ENCODE measurements at regions not wholly inside any gene's neighbourhood (a gene's known extent, or its start where the extent isn't known, plus 50 kb on each side); places are given as distances from the start of the nearest gene placed in this dataset.
"Not testable (repeated sequence)": the region's sequence is repeated elsewhere in the genome, so short reads cannot be mapped to it uniquely, and the experiment has no call there.

GRCh38 chr15:32342772-32343199 lies 60.3 kb downstream of the GOLGA8K start:
- DNase-seq = peak; percentile 39

GRCh38 chr15:32342268-32342667 lies 60.8 kb downstream of the GOLGA8K start:
- DNase-seq = peak; percentile 4

DNA sequence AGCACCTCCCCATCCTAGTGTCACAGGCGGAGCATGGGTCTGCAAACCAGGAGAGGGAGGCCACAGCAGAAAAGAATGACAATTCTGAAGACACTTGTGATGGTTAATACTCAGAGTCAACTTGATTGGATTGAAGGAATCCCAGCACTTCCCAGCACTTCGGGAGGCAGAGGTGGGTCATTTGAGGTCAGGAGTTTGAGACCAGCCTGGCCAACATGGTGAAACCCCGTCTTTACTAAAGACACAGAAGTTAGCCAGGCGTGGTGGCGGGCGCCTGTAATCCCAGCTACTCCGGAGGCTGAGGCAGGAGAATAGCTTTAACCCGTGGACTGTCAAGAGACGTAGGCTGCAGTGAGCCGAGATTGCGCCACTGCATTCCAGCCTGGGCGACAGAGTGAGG lies 61.6 kb downstream of the GOLGA8K start:
- DNase-seq = not testable (repeated sequence)

DNA sequence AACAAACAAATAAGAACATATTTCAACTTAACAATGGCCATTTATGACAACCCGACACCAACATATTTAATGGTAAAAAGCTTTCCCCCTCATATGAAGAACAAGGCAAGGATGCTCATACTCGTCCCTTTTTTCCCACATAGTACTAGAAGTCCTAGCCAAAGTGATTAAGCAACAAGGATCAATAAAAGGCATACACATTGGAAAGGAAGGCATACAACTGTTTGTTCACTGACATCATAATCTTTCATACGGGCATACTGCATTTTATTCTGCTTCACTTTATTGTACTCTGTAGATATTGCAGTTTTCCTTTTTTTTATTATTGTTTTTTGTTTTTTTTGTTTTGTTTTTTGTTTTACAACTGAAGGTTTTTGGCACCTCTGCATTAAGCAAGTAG lies 66.3 kb downstream of the GOLGA8K start:
- DNase-seq = not testable (repeated sequence)

- peak; percentile 1 for DNase-seq
Observed at GRCh38 chr15:32323353-32323752, 79.7 kb downstream of the GOLGA8K start.

GRCh38 chr15:32319247-32319646 lies 83.8 kb downstream of the GOLGA8K start:
- not testable (repeated sequence) for DNase-seq

GRCh38 chr15:32316482-32316881 lies 86.6 kb downstream of the GOLGA8K start:
- not testable (repeated sequence) for DNase-seq

DNA sequence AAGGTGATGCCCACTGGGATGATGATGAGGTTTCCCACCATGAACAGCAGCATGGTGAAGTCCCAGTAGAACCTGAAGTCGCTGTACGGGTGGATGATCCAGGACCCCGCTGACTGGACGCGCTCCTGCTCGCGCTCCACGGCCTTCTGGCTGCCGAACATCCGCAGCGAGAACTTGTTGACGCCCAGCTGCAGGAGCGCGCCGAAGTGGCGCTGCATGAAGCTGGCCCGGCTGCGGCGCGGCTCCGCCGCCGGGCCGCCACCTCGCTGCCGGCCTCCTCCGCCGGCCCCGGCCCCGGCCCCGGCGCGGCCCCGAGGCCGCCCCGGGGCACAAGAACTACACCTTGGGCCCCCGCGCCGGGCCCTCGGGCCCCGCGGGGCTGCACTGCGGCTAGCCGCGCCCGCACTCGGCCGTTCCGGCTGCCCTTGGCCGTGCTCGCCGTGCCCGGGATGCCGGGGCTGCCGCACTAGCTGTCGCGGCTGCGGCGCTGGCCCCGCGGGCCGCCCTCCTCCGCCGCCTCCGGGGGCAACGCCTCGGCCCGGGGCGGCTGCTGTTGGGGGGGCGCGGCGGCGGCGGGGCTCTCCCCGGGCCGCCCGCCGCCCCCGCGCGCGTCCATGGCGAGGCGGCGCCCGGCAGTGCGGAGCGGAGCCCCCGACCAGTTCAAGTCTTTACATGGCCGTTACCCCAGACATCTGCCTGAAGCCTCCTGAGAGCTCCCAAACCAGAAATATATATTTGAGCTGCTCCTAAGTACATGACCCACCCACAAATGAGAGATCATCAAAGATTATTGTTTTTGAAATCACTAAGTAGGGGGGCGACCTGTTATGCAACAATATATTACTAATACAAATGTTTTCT lies 87.8 kb downstream of the GOLGA8K start:
- not testable (repeated sequence) for DNase-seq

- DNase-seq = peak; percentile 12
Observed at GRCh38 chr15:32313446-32314209, 89.5 kb downstream of the GOLGA8K start.

DNA sequence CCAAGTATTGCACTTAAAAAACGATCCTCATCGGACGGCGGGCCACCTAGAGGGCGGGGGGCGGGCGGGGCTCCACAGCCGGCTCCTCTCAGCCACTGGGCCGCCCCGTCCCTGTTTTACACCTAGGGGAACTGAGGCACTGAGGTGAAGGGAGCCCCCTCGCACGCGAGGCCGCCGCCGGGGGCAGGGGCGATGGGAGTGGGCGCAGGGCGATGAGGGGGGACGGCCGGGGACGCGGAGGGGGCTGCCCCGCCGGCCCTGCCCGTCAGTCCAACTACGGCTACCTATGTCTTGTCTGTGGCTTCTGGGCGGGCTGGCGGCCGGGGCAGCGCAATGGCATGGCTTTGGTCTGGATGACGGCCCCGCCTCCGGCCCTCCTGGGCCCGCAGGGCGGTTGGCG lies 90.4 kb downstream of the GOLGA8K start:
- peak; percentile 12 for DNase-seq

- DNase-seq = not testable (repeated sequence)
Observed at GRCh38 chr15:32307592-32307991, 95.5 kb downstream of the GOLGA8K start.

DNA sequence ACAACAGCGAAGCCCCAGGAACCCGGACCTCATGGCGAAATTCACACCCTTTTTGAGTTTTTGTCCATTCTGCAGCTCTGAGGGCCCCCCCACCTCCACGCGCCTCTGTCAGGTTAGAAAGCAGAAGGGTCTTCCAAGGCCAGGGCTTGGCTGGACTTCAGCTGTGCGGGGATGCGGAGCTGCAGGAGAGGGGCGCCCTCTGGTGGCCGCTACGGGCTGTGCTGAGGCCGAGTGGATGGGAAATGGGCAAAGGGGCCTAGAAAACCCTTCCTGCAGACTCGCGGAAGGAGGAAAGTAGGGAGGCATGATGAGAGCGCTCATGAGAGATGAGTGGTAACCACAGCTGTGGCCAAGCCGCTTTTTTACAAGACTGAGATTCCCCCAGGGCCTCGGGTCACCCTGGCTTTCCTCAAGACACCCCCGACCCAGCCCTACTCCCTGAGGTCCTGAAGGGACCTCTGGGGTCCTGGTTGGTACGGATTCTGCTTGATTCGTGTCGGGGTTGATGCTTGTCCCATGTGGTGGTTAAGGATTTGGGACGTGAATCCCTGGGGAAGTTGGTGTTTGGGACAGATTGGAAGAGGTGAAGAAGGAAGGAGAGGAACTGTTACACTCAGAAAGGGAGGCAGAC lies 126.8 kb downstream of the GOLGA8K start:
- not testable (repeated sequence) for DNase-seq

GRCh38 chr15:32253958-32254357 lies 149.1 kb downstream of the GOLGA8K start:
- DNase-seq = not testable (repeated sequence)

- DNase-seq = not testable (repeated sequence)
Observed at GRCh38 chr15:32249207-32249606, 153.9 kb downstream of the GOLGA8K start.

- not testable (repeated sequence) for DNase-seq
Observed at GRCh38 chr15:32243727-32244126, 159.4 kb downstream of the GOLGA8K start.

DNA sequence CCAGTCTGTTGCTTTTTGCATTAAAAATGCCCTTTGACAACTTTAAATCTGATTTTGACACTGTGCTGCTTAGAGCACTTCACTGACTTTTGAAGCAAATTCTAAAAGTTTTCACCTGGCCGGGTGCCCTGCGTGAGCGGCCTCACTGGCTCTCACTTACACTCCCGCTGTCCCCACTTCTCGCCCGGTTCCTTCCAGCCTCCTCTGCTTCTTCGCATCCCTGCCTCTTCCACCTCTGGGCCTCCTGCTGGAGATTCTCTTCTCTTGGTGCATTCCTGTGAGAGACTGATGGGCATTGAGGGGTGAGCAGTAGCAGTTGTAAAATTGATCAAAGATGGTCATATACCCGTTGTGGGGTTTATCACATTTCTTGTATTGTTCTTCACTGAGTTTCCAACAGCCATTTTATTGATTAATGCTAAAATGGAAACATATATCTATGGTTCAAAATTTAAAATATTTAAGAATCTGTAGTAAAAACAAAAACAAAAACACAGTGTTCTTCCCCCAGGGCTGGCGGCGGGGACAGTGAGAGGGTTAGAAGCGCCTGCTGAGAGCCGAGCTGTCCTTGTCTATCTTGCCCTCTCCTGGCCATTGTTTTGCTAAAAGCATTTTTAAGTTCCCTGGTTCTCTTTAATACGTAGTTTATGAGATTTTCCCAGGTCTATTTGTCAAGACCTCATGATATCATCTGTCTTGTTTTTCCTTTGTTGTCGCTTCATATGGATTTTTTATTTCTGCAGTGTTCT lies 160.1 kb downstream of the GOLGA8K start:
- not testable (repeated sequence) for DNase-seq

- DNase-seq = not testable (repeated sequence)
Observed at GRCh38 chr15:32227410-32228114, 175.5 kb downstream of the GOLGA8K start.

GRCh38 chr15:32222716-32223115 lies 180.4 kb downstream of the GOLGA8K start:
- DNase-seq = no peak
